AG08396 (cell line): ENCODE measurements at regions not wholly inside any gene's neighbourhood (a gene's known extent, or its start where the extent isn't known, plus 50 kb on each side); places are given as distances from the start of the nearest gene placed in this dataset.

Source experiments
- DNase-seq: peaks from one replicate; pipeline ENCODE4 v3.0.0; 2012; ENCODE audit warnings: low spot score, mixed read lengths

GRCh38 chr17:45720386-45720785 lies 63.7 kb upstream of the CRHR1 start:
- no peak for DNase-seq

GRCh38 chr17:45722161-45722560 lies 62.0 kb upstream of the CRHR1 start:
- peak; percentile 25 for DNase-seq

- DNase-seq = no peak
Observed at GRCh38 chr17:45729294-45729907, 54.7 kb upstream of the CRHR1 start.

GRCh38 chr17:45730192-45730591 lies 53.9 kb upstream of the CRHR1 start:
- DNase-seq = no peak

- no peak for DNase-seq
Observed at GRCh38 chr17:45731459-45731858, 52.7 kb upstream of the CRHR1 start.

GRCh38 chr17:45732926-45733505 lies 51.1 kb upstream of the CRHR1 start:
- DNase-seq = no peak

- DNase-seq = no peak
Observed at GRCh38 chr17:45733781-45734180, 50.3 kb upstream of the CRHR1 start.
